T-helper 17 cell (primary cell): ENCODE measurements at regions not wholly inside any gene's neighbourhood (a gene's known extent, or its start where the extent isn't known, plus 50 kb on each side); places are given as distances from the start of the nearest gene placed in this dataset.
"Not testable (repeated sequence)": the region's sequence is repeated elsewhere in the genome, so short reads cannot be mapped to it uniquely, and the experiment has no call there.

Source experiments
- ATAC-seq: fragments of 150-1000 bp; cut with Tn5 transposase; 2 replicates; pipeline ENCODE4 v1.10.0; 2021; ENCODE audit warnings: mild to moderate bottlenecking, moderate library complexity
- DNase-seq, 3 donors: peaks; one replicate each; pipeline versions ENCODE4 v3.0.0 to v3.0.0-alpha.2; 2020 to 2021
- H3K9me3 ChIP-seq: one replicate; pipeline ENCODE4 v1.7.0; 2013; ENCODE audit warnings: low read length, mild to moderate bottlenecking; ENCODE audit not compliant: control insufficient read depth, poor library complexity, severe bottlenecking
- H3K27ac Mint-ChIP-seq: one replicate; pipeline ENCODE4 v1.8.0; 2022; ENCODE audit warnings: mild to moderate bottlenecking, moderate library complexity, mixed read lengths
- H3K27me3 Mint-ChIP-seq: one replicate; pipeline ENCODE4 v1.8.0; 2022; ENCODE audit warnings: mixed read lengths
- H3K36me3 Mint-ChIP-seq: one replicate; pipeline ENCODE4 v1.8.0; 2022; ENCODE audit warnings: low read depth, mixed read lengths
- H3K4me1 Mint-ChIP-seq: one replicate; pipeline ENCODE4 v1.8.0; 2022; ENCODE audit warnings: mild to moderate bottlenecking, mixed read lengths
- H3K4me3 Mint-ChIP-seq: one replicate; pipeline ENCODE4 v1.8.0; 2022; ENCODE audit warnings: mild to moderate bottlenecking, moderate library complexity, mixed read lengths

GRCh38 chr3:196135693-196136639, 54.1 kb upstream of the TFRC start:
- H3K4me1 Mint-ChIP-seq = peaks cover 7% of the 10 kb centered on the region
- H3K27me3 Mint-ChIP-seq = no peaks in the 10 kb centered on the region
- H3K36me3 Mint-ChIP-seq = no peaks in the 10 kb centered on the region
- no peak overlapping the region for H3K27ac Mint-ChIP-seq
- no peak overlapping the region for H3K4me3 Mint-ChIP-seq
- H3K9me3 ChIP-seq = no peaks in the 10 kb centered on the region
- no peak for DNase-seq
- ATAC-seq = no peak

DNA sequence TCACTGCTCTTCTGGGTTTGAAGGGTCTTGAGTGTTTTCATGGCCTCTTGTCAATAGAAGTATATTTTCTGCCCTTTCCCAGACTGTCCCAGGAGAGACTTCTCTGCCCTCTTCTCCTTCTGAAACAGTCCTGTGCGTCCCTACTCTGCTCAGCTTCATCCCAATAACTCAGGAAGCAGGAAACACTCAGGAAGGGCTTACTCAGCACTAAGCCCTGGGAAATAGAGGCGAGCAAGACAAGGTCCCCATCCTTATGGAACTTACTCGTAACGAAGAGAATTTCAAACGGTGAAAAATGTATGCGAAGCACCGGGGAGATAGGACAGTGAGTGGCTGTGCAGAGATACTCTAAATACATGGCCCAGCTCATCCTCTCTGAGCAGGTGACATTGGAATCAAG, 52.8 kb upstream of the TFRC start:
- no peak overlapping the region for H3K4me3 Mint-ChIP-seq

GRCh38 chr3:196133869-196134268, 52.0 kb upstream of the TFRC start:
- H3K36me3 Mint-ChIP-seq, H3K27ac Mint-ChIP-seq, H3K4me3 Mint-ChIP-seq, ATAC-seq, H3K9me3 ChIP-seq, H3K27me3 Mint-ChIP-seq, DNase-seq: not testable (repeated sequence)
- peaks cover 10% of the 10 kb centered on the region for H3K4me1 Mint-ChIP-seq

More for the DNA sequence above, 52.8 kb upstream of the TFRC start:
- no peaks in the 10 kb centered on the region for H3K27me3 Mint-ChIP-seq
- DNase-seq (no peak), ATAC-seq (no peak)
- peaks cover 8% of the 10 kb centered on the region for H3K4me1 Mint-ChIP-seq
- H3K36me3 Mint-ChIP-seq = no peaks in the 10 kb centered on the region
- no peaks in the 10 kb centered on the region for H3K9me3 ChIP-seq
- H3K27ac Mint-ChIP-seq = no peak overlapping the region

DNA sequence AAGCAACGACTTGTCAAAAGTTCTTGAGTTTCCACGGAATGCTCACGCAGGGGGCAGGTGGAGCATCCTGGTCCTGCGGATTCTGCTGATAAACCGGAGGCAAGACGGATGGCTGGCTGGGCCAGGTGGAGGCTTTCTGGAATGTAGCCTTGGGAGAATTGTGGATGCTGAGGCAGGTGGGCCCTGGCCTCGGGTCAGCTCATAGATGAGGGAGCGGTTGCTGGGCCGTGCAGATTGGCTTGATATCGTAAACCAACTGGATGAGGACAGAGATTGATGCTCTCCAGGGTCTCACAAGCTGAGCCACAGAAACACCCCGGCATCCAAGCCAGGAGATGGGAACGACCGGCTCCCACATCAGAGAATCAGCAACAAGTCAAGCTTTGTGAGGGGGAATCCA, 50.0 kb upstream of the TFRC start:
- DNase-seq (no peak), ATAC-seq (no peak)
- no peaks in the 10 kb centered on the region for H3K9me3 ChIP-seq
- H3K4me1 Mint-ChIP-seq = peaks cover 20% of the 10 kb centered on the region
- peak overlapping the region; percentile 8 for H3K27ac Mint-ChIP-seq
- H3K4me3 Mint-ChIP-seq = no peak overlapping the region
- no peaks in the 10 kb centered on the region for H3K36me3 Mint-ChIP-seq
- H3K27me3 Mint-ChIP-seq = no peaks in the 10 kb centered on the region
